ENCODE measurements at regions not wholly inside any gene's neighbourhood (a gene's known extent, or its start where the extent isn't known, plus 50 kb on each side); places are given as distances from the start of the nearest gene placed in this dataset.

- CTCF ChIA-PET: interaction anchor here (0.8 kb wide), 1 partner anchor 1597 kb away, joined by 5 read pairs; no protein-coding TSS in a partner anchor
- H3K36me3 Mint-ChIP-seq: peaks cover 0 to 3% (median 0%) of the 10 kb centered on the region in 5 donors
- POLR2A ChIA-PET: no interaction called here
Observed at GRCh38 chr10:24147321-24147720, 61.6 kb upstream of the KIAA1217 start.

GRCh38 chr10:24149640-24150039 is 59.3 kb upstream of the KIAA1217 start:
- Histone ChIP-seq H3K4me1 (ENCODE audit: control insufficient read depth in 2 of 2, insufficient read depth in 2 of 2, low read length in 2 of 2) (no peaks in the 10 kb centered on the region), H3K27me3 (ENCODE audit: control insufficient read depth in 2 of 2, insufficient read depth in 2 of 2, low read length in 2 of 2) (no peaks in the 10 kb centered on the region), H3K9me3 (ENCODE audit: control insufficient read depth in 2 of 3, low read length in 3 of 3) (no peaks in the 10 kb centered on the region), H3K36me3 (ENCODE audit: control insufficient read depth in 2 of 3, insufficient read depth in 3 of 3, low read length in 3 of 3) (no peaks in the 10 kb centered on the region), H3K27ac (ENCODE audit: low read depth, low read length) (no peak overlapping the region), H3K4me3 (ENCODE audit: low read length) (no peak overlapping the region)
- no peak overlapping the region for H3K27ac Mint-ChIP-seq
- no peak for DNase-seq
- no peak overlapping the region for H3K4me3 Mint-ChIP-seq
- no peaks in the 10 kb centered on the region for H3K36me3 Mint-ChIP-seq
- no peaks in the 10 kb centered on the region for H3K4me1 Mint-ChIP-seq
- peaks cover 0 to 5% (median 0%) of the 10 kb centered on the region in 5 donors for H3K27me3 Mint-ChIP-seq
- intact Hi-C loops (cut with micrococcal nuclease): no loop called here
- no peak for ATAC-seq
- ChIA-PET CTCF (no interaction called here), POLR2A (no interaction called here)
- H3K9me3 Mint-ChIP-seq: peaks cover 0 to 6% (median 3%) of the 10 kb centered on the region in 11 donors

More at GRCh38 chr10:24147321-24147720, 61.6 kb upstream of the KIAA1217 start:
- Histone ChIP-seq H3K4me3 (ENCODE audit: low read length) (no peak overlapping the region), H3K36me3 (ENCODE audit: control insufficient read depth in 2 of 3, insufficient read depth in 3 of 3, low read length in 3 of 3) (no peaks in the 10 kb centered on the region), H3K27ac (ENCODE audit: low read depth, low read length) (no peak overlapping the region), H3K9me3 (ENCODE audit: control insufficient read depth in 2 of 3, low read length in 3 of 3) (no peaks in the 10 kb centered on the region), H3K27me3 (ENCODE audit: control insufficient read depth in 2 of 2, insufficient read depth in 2 of 2, low read length in 2 of 2) (no peaks in the 10 kb centered on the region), H3K4me1 (ENCODE audit: control insufficient read depth in 2 of 2, insufficient read depth in 2 of 2, low read length in 2 of 2) (no peaks in the 10 kb centered on the region)
- Mint-ChIP-seq H3K4me3 (no peak overlapping the region), H3K9me3 (peaks cover 0 to 16% (median 4%) of the 10 kb centered on the region in 11 donors), H3K27me3 (peaks cover 0 to 5% (median 0%) of the 10 kb centered on the region in 5 donors), H3K4me1 (no peaks in the 10 kb centered on the region), H3K27ac (no peak overlapping the region)
- ATAC-seq (no peak), DNase-seq (no peak)
- intact Hi-C loops (cut with micrococcal nuclease): no loop called here

- Mint-ChIP-seq H3K36me3 (no peaks in the 10 kb centered on the region), H3K4me1 (no peaks in the 10 kb centered on the region), H3K4me3 (no peak overlapping the region), H3K9me3 (peaks cover 0 to 6% (median 3%) of the 10 kb centered on the region in 11 donors), H3K27ac (no peak overlapping the region), H3K27me3 (peaks cover 0 to 5% (median 0%) of the 10 kb centered on the region in 5 donors)
- Histone ChIP-seq H3K9me3 (ENCODE audit: control insufficient read depth in 2 of 3, low read length in 3 of 3) (no peaks in the 10 kb centered on the region), H3K4me1 (ENCODE audit: control insufficient read depth in 2 of 2, insufficient read depth in 2 of 2, low read length in 2 of 2) (no peaks in the 10 kb centered on the region), H3K4me3 (ENCODE audit: low read length) (no peak overlapping the region), H3K36me3 (ENCODE audit: control insufficient read depth in 2 of 3, insufficient read depth in 3 of 3, low read length in 3 of 3) (no peaks in the 10 kb centered on the region), H3K27ac (ENCODE audit: low read depth, low read length) (no peak overlapping the region), H3K27me3 (ENCODE audit: control insufficient read depth in 2 of 2, insufficient read depth in 2 of 2, low read length in 2 of 2) (no peaks in the 10 kb centered on the region)
- intact Hi-C loops (cut with micrococcal nuclease): no loop called here
- DNase-seq (no peak), ATAC-seq (no peak)
- ChIA-PET CTCF (no interaction called here), POLR2A (no interaction called here)
Observed at GRCh38 chr10:24150853-24151252, 58.1 kb upstream of the KIAA1217 start.

GRCh38 chr10:24152270-24152669 is 56.7 kb upstream of the KIAA1217 start:
- intact Hi-C loops (cut with micrococcal nuclease): no loop called here
- Mint-ChIP-seq H3K9me3 (peaks cover 0 to 14% (median 7%) of the 10 kb centered on the region in 11 donors), H3K27ac (no peak overlapping the region), H3K27me3 (peaks cover 0 to 5% (median 0%) of the 10 kb centered on the region in 5 donors), H3K4me1 (no peaks in the 10 kb centered on the region), H3K4me3 (no peak overlapping the region), H3K36me3 (no peaks in the 10 kb centered on the region)
- Histone ChIP-seq H3K9me3 (ENCODE audit: control insufficient read depth in 2 of 3, low read length in 3 of 3) (peaks cover 0 to 3% (median 0%) of the 10 kb centered on the region in 3 experiments), H3K4me1 (ENCODE audit: control insufficient read depth in 2 of 2, insufficient read depth in 2 of 2, low read length in 2 of 2) (no peaks in the 10 kb centered on the region), H3K27ac (ENCODE audit: low read depth, low read length) (no peak overlapping the region), H3K27me3 (ENCODE audit: control insufficient read depth in 2 of 2, insufficient read depth in 2 of 2, low read length in 2 of 2) (no peaks in the 10 kb centered on the region), H3K36me3 (ENCODE audit: control insufficient read depth in 2 of 3, insufficient read depth in 3 of 3, low read length in 3 of 3) (no peaks in the 10 kb centered on the region), H3K4me3 (ENCODE audit: low read length) (no peak overlapping the region)
- CTCF ChIA-PET: no interaction called here
- ATAC-seq (no peak), DNase-seq (no peak)
- POLR2A ChIA-PET: no interaction called here

- Mint-ChIP-seq H3K9me3 (peaks cover 1 to 19% (median 7%) of the 10 kb centered on the region in 11 donors), H3K36me3 (no peaks in the 10 kb centered on the region), H3K4me3 (no peak overlapping the region), H3K27ac (no peak overlapping the region), H3K4me1 (no peaks in the 10 kb centered on the region), H3K27me3 (peaks cover 0 to 5% (median 0%) of the 10 kb centered on the region in 5 donors)
- Histone ChIP-seq H3K4me3 (ENCODE audit: low read length) (no peak overlapping the region), H3K27me3 (ENCODE audit: control insufficient read depth in 2 of 2, insufficient read depth in 2 of 2, low read length in 2 of 2) (no peaks in the 10 kb centered on the region), H3K36me3 (ENCODE audit: control insufficient read depth in 2 of 3, insufficient read depth in 3 of 3, low read length in 3 of 3) (no peaks in the 10 kb centered on the region), H3K9me3 (ENCODE audit: control insufficient read depth in 2 of 3, low read length in 3 of 3) (peaks cover 0 to 5% (median 0%) of the 10 kb centered on the region in 3 experiments), H3K27ac (ENCODE audit: low read depth, low read length) (no peak overlapping the region), H3K4me1 (ENCODE audit: control insufficient read depth in 2 of 2, insufficient read depth in 2 of 2, low read length in 2 of 2) (no peaks in the 10 kb centered on the region)
- ChIA-PET CTCF (interaction anchor here (0.7 kb wide), 1 partner anchor 145 kb away, joined by 3 read pairs; no protein-coding TSS in a partner anchor), POLR2A (no interaction called here)
- intact Hi-C loops (cut with micrococcal nuclease): no loop called here
- ATAC-seq (no peak), DNase-seq (no peak)
Observed at GRCh38 chr10:24153031-24153430, 55.9 kb upstream of the KIAA1217 start.

GRCh38 chr10:24153537-24153936 is 55.4 kb upstream of the KIAA1217 start:
- DNase-seq (no peak), ATAC-seq (no peak)
- Mint-ChIP-seq H3K4me3 (no peak overlapping the region), H3K27ac (no peak overlapping the region), H3K9me3 (peaks cover 5 to 24% (median 10%) of the 10 kb centered on the region in 11 donors), H3K4me1 (no peaks in the 10 kb centered on the region), H3K36me3 (no peaks in the 10 kb centered on the region), H3K27me3 (peaks cover 0 to 5% (median 0%) of the 10 kb centered on the region in 5 donors)
- H3K27me3 ChIP-seq (ENCODE audit: control insufficient read depth in 2 of 2, insufficient read depth in 2 of 2, low read length in 2 of 2): peaks cover 0 to 2% of the 10 kb centered on the region in 2 donors
- H3K9me3 ChIP-seq (ENCODE audit: control insufficient read depth in 2 of 3, low read length in 3 of 3): peaks cover 0 to 5% (median 0%) of the 10 kb centered on the region in 3 experiments
- H3K27ac ChIP-seq (ENCODE audit: low read depth, low read length): no peak overlapping the region
- CTCF ChIA-PET: no interaction called here
- H3K36me3 ChIP-seq (ENCODE audit: control insufficient read depth in 2 of 3, insufficient read depth in 3 of 3, low read length in 3 of 3): no peaks in the 10 kb centered on the region
- no peak overlapping the region for H3K4me3 ChIP-seq (ENCODE audit: low read length)
- intact Hi-C loops (cut with micrococcal nuclease): no loop called here
- no peaks in the 10 kb centered on the region for H3K4me1 ChIP-seq (ENCODE audit: control insufficient read depth in 2 of 2, insufficient read depth in 2 of 2, low read length in 2 of 2)
- POLR2A ChIA-PET: no interaction called here

GRCh38 chr10:24156686-24157085 is 52.3 kb upstream of the KIAA1217 start:
- POLR2A ChIA-PET: no interaction called here
- Histone ChIP-seq H3K4me3 (ENCODE audit: low read length) (no peak overlapping the region), H3K27ac (ENCODE audit: low read depth, low read length) (no peak overlapping the region), H3K4me1 (ENCODE audit: control insufficient read depth in 2 of 2, insufficient read depth in 2 of 2, low read length in 2 of 2) (no peaks in the 10 kb centered on the region), H3K9me3 (ENCODE audit: control insufficient read depth in 2 of 3, low read length in 3 of 3) (peaks cover 0 to 5% (median 0%) of the 10 kb centered on the region in 3 experiments), H3K27me3 (ENCODE audit: control insufficient read depth in 2 of 2, insufficient read depth in 2 of 2, low read length in 2 of 2) (peaks cover 0 to 3% of the 10 kb centered on the region in 2 donors), H3K36me3 (ENCODE audit: control insufficient read depth in 2 of 3, insufficient read depth in 3 of 3, low read length in 3 of 3) (no peaks in the 10 kb centered on the region)
- intact Hi-C loops (cut with micrococcal nuclease): no loop called here
- Mint-ChIP-seq H3K27ac (no peak overlapping the region), H3K4me1 (no peaks in the 10 kb centered on the region), H3K9me3 (peaks cover 6 to 26% (median 10%) of the 10 kb centered on the region in 11 donors), H3K4me3 (no peak overlapping the region), H3K36me3 (no peaks in the 10 kb centered on the region), H3K27me3 (peaks cover 0 to 5% (median 0%) of the 10 kb centered on the region in 5 donors)
- CTCF ChIA-PET: no interaction called here
- no peak for DNase-seq
- no peak for ATAC-seq
